ENCODE measurements at regions not wholly inside any gene's neighbourhood (a gene's known extent, or its start where the extent isn't known, plus 50 kb on each side); places are given as distances from the start of the nearest gene placed in this dataset.
A peak's percentile ranks its signal among the peaks of the same experiment; 100 is the strongest.

DNA sequence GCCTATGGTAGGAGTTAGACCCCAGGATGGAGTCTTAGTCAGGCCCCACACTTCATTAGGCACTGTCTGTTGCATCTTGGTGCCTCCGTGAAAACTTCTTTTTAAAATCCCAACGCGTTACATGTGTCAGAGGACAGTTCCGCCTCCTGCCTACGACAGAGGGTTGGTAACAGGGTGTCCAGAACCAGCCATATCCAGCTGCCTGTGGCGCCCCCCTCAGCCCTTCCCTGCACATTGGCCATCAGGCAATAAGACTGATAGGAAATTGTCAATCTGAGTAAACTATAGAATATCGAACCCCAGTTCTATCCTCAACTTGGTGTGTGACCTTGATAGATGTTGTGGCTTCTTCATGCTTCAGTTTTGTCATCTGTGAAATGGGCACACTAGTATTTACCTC lies 108.6 kb upstream of the CSF3R start:
- Histone ChIP-seq H3K9me3 (ENCODE audit: control insufficient read depth, low read length) (no peaks in the 10 kb centered on the region), H3K9ac (ENCODE audit: extremely low read depth, low read length, poor library complexity, severe bottlenecking) (no peak overlapping the region), H3K27ac (ENCODE audit: low read depth, low read length) (no peak overlapping the region), H3K4me1 (ENCODE audit: control insufficient read depth, insufficient read depth, low read length) (peaks cover 10% of the 10 kb centered on the region), H3K36me3 (ENCODE audit: control insufficient read depth, insufficient read depth, low read length) (no peaks in the 10 kb centered on the region), H3K27me3 (ENCODE audit: control insufficient read depth, insufficient read depth, low read length, poor library complexity, severe bottlenecking) (no peaks in the 10 kb centered on the region), H3K4me3 (ENCODE audit: low read length) (no peak overlapping the region)
- WGBS, 2 experiments (ENCODE audit: insufficient coverage in 1 of 2, insufficient read length in 1 of 2): 63 to 69% methylated on average over 7 of the region's 7 CpGs
- Mint-ChIP-seq H3K4me3 (no peak overlapping the region), H3K27ac (no peak overlapping the region), H3K4me1 (peaks cover 22% of the 10 kb centered on the region), H3K27me3 (ENCODE audit: insufficient read depth) (no peaks in the 10 kb centered on the region), H3K9me3 (no peaks in the 10 kb centered on the region), H3K36me3 (ENCODE audit: low read depth) (no peaks in the 10 kb centered on the region)
- TF ChIP-seq, protein P1, sequence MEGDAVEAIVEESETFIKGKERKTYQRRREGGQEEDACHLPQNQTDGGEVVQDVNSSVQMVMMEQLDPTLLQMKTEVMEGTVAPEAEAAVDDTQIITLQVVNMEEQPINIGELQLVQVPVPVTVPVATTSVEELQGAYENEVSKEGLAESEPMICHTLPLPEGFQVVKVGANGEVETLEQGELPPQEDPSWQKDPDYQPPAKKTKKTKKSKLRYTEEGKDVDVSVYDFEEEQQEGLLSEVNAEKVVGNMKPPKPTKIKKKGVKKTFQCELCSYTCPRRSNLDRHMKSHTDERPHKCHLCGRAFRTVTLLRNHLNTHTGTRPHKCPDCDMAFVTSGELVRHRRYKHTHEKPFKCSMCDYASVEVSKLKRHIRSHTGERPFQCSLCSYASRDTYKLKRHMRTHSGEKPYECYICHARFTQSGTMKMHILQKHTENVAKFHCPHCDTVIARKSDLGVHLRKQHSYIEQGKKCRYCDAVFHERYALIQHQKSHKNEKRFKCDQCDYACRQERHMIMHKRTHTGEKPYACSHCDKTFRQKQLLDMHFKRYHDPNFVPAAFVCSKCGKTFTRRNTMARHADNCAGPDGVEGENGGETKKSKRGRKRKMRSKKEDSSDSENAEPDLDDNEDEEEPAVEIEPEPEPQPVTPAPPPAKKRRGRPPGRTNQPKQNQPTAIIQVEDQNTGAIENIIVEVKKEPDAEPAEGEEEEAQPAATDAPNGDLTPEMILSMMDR (conservative IDR thresholded peaks at IDR 0.05): peak; percentile 60
- DNase-seq: no peak

DNA sequence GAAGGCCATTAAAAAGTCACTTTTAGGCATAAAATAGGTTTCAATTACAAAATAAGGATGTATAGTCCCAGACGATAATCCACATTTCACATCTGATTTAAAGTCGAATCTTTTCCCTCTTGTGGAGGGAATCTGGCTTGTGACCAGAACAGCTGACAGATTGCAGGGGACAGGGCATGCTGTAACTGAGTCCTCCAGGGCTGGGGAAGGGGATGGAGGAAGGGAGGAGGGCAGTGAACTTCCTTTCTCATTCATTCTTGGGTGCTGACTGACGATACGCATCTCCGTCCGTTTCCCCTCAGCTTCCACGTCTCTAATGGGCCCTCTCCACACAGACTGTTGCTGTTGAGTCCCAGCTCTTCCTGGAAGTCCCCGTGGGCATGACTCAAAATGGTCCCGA lies 108.1 kb upstream of the CSF3R start:
- no peaks in the 10 kb centered on the region for H3K9me3 Mint-ChIP-seq
- no peak for DNase-seq
- TF ChIP-seq, protein P1 (conservative IDR thresholded peaks at IDR 0.05): no peak
- no peak overlapping the region for H3K4me3 ChIP-seq (ENCODE audit: low read length)
- no peaks in the 10 kb centered on the region for H3K36me3 Mint-ChIP-seq (ENCODE audit: low read depth)
- WGBS, 2 experiments (ENCODE audit: insufficient coverage in 1 of 2, insufficient read length in 1 of 2): 49 to 69% methylated on average over 7 to 9 of the region's 9 CpGs
- H3K4me1 ChIP-seq (ENCODE audit: control insufficient read depth, insufficient read depth, low read length): peaks cover 10% of the 10 kb centered on the region
- peaks cover 27% of the 10 kb centered on the region for H3K4me1 Mint-ChIP-seq
- no peaks in the 10 kb centered on the region for H3K27me3 ChIP-seq (ENCODE audit: control insufficient read depth, insufficient read depth, low read length, poor library complexity, severe bottlenecking)
- H3K36me3 ChIP-seq (ENCODE audit: control insufficient read depth, insufficient read depth, low read length): no peaks in the 10 kb centered on the region
- no peak overlapping the region for H3K27ac Mint-ChIP-seq
- no peaks in the 10 kb centered on the region for H3K27me3 Mint-ChIP-seq (ENCODE audit: insufficient read depth)
- H3K27ac ChIP-seq (ENCODE audit: low read depth, low read length): no peak overlapping the region
- no peak overlapping the region for H3K9ac ChIP-seq (ENCODE audit: extremely low read depth, low read length, poor library complexity, severe bottlenecking)
- no peak overlapping the region for H3K4me3 Mint-ChIP-seq
- no peaks in the 10 kb centered on the region for H3K9me3 ChIP-seq (ENCODE audit: control insufficient read depth, low read length)

DNA sequence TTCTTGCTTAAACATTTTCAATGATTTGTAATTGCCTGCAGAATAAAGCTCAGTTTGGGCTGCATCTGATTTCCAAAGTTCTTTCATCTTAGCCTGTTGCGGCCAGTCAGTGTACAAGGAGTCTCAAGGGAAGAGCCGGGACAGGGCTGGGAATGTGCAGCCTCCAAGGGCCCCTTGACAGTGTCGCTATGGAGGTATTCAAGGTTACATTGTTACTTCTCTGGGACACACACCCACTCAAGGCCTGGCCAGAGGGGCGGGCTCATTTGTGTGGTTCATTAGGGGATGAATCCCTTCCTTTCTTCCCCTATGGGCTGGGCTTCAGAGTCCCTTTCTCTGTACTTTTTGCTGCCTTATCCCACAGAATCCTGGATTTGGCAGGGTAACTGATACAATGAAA lies 107.6 kb upstream of the CSF3R start:
- peaks cover 10% of the 10 kb centered on the region for H3K4me1 ChIP-seq (ENCODE audit: control insufficient read depth, insufficient read depth, low read length)
- H3K4me1 Mint-ChIP-seq: peaks cover 27% of the 10 kb centered on the region
- 79 to 80% methylated on average over 3 to 4 of the region's 4 CpGs for WGBS, 2 experiments (ENCODE audit: insufficient coverage in 1 of 2, insufficient read length in 1 of 2)

More for the DNA sequence above, 107.6 kb upstream of the CSF3R start:
- Mint-ChIP-seq H3K9me3 (no peaks in the 10 kb centered on the region), H3K27me3 (ENCODE audit: insufficient read depth) (no peaks in the 10 kb centered on the region), H3K4me3 (no peak overlapping the region), H3K27ac (no peak overlapping the region), H3K36me3 (ENCODE audit: low read depth) (no peaks in the 10 kb centered on the region)
- Histone ChIP-seq H3K9me3 (ENCODE audit: control insufficient read depth, low read length) (no peaks in the 10 kb centered on the region), H3K9ac (ENCODE audit: extremely low read depth, low read length, poor library complexity, severe bottlenecking) (no peak overlapping the region), H3K36me3 (ENCODE audit: control insufficient read depth, insufficient read depth, low read length) (no peaks in the 10 kb centered on the region), H3K27me3 (ENCODE audit: control insufficient read depth, insufficient read depth, low read length, poor library complexity, severe bottlenecking) (no peaks in the 10 kb centered on the region), H3K4me3 (ENCODE audit: low read length) (no peak overlapping the region), H3K27ac (ENCODE audit: low read depth, low read length) (no peak overlapping the region)
- TF ChIP-seq, protein P1 (conservative IDR thresholded peaks at IDR 0.05): no peak
- DNase-seq: no peak

All from endodermal cell (in vitro differentiated cells).